Liver (tissue), 3 donors: ENCODE measurements at regions not wholly inside any gene's neighbourhood (a gene's known extent, or its start where the extent isn't known, plus 50 kb on each side); places are given as distances from the start of the nearest gene placed in this dataset.

Source experiments
- CTCF ChIP-seq: fragments of 150-350 bp; IDR thresholded peaks from 2 replicates; pipeline ENCODE4 v1.5.1; 2017; ENCODE audit warnings: improper control_type of control experiment, low read depth, low read length; ENCODE audit not compliant: missing input control
- RAD21 ChIP-seq, 2 donors: IDR thresholded peaks; 2 replicates each; pipeline ENCODE4 v1.6.1; 2016; ENCODE audit warnings: antibody characterized with exemption in 2 of 2, mild to moderate bottlenecking in 2 of 2
- REST ChIP-seq: IDR thresholded peaks from 2 replicates; pipeline ENCODE4 v1.6.1; 2016; ENCODE audit warnings: antibody characterized with exemption, mild to moderate bottlenecking
- donor health status: healthy.
- donor health status: healthy.

GRCh38 chr11:101686514-101686913 lies 102.7 kb upstream of the TRPC6 start:
- TF ChIP-seq CTCF (no peak), RAD21 (IDR thresholded peaks at IDR 0.05) (no peak), REST (no peak)
